ENCODE measurements at regions not wholly inside any gene's neighbourhood (a gene's known extent, or its start where the extent isn't known, plus 50 kb on each side); places are given as distances from the start of the nearest gene placed in this dataset.

GRCh38 chr2:18899725-18900124, 310.4 kb upstream of the NT5C1B start:
- no peak overlapping the region for H3K27ac ChIP-seq (replicated peaks)
- TF ChIP-seq, protein P1, sequence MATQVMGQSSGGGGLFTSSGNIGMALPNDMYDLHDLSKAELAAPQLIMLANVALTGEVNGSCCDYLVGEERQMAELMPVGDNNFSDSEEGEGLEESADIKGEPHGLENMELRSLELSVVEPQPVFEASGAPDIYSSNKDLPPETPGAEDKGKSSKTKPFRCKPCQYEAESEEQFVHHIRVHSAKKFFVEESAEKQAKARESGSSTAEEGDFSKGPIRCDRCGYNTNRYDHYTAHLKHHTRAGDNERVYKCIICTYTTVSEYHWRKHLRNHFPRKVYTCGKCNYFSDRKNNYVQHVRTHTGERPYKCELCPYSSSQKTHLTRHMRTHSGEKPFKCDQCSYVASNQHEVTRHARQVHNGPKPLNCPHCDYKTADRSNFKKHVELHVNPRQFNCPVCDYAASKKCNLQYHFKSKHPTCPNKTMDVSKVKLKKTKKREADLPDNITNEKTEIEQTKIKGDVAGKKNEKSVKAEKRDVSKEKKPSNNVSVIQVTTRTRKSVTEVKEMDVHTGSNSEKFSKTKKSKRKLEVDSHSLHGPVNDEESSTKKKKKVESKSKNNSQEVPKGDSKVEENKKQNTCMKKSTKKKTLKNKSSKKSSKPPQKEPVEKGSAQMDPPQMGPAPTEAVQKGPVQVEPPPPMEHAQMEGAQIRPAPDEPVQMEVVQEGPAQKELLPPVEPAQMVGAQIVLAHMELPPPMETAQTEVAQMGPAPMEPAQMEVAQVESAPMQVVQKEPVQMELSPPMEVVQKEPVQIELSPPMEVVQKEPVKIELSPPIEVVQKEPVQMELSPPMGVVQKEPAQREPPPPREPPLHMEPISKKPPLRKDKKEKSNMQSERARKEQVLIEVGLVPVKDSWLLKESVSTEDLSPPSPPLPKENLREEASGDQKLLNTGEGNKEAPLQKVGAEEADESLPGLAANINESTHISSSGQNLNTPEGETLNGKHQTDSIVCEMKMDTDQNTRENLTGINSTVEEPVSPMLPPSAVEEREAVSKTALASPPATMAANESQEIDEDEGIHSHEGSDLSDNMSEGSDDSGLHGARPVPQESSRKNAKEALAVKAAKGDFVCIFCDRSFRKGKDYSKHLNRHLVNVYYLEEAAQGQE (IDR thresholded peaks at IDR 0.05; ENCODE audit: insufficient replicate concordance, low read depth) = no peak
- no peak for TF ChIP-seq GABPA (IDR thresholded peaks at IDR 0.05; ENCODE audit: low read depth)
- TF ChIP-seq POLR2AphosphoS5 (IDR thresholded peaks at IDR 0.05; ENCODE audit: low read depth) = no peak
- TF ChIP-seq, protein P2, sequence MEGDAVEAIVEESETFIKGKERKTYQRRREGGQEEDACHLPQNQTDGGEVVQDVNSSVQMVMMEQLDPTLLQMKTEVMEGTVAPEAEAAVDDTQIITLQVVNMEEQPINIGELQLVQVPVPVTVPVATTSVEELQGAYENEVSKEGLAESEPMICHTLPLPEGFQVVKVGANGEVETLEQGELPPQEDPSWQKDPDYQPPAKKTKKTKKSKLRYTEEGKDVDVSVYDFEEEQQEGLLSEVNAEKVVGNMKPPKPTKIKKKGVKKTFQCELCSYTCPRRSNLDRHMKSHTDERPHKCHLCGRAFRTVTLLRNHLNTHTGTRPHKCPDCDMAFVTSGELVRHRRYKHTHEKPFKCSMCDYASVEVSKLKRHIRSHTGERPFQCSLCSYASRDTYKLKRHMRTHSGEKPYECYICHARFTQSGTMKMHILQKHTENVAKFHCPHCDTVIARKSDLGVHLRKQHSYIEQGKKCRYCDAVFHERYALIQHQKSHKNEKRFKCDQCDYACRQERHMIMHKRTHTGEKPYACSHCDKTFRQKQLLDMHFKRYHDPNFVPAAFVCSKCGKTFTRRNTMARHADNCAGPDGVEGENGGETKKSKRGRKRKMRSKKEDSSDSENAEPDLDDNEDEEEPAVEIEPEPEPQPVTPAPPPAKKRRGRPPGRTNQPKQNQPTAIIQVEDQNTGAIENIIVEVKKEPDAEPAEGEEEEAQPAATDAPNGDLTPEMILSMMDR (IDR thresholded peaks at IDR 0.05; ENCODE audit: insufficient read depth, low read length) = no peak
- no peak for TF ChIP-seq SPI1 (IDR thresholded peaks at IDR 0.05; ENCODE audit: borderline replicate concordance, low read depth)

GRCh38 chr2:18898271-18898670, 308.9 kb upstream of the NT5C1B start:
- no peak for DNase-seq (ENCODE audit: low read depth in 1 of 2, low spot score in 1 of 2)
- no peak overlapping the region for H3K4me3 ChIP-seq (replicated peaks; ENCODE audit: insufficient read depth, low read length)
- no peak overlapping the region for H3K27ac ChIP-seq (replicated peaks)
- TF ChIP-seq GABPA (IDR thresholded peaks at IDR 0.05; ENCODE audit: low read depth) = no peak
- TF ChIP-seq, protein P2 (IDR thresholded peaks at IDR 0.05; ENCODE audit: insufficient read depth, low read length) = no peak
- no peaks in the 10 kb centered on the region for H3K27me3 ChIP-seq (ENCODE audit: insufficient read depth, poor library complexity, severe bottlenecking)

More at GRCh38 chr2:18899725-18900124, 310.4 kb upstream of the NT5C1B start:
- no peak overlapping the region for H3K4me3 ChIP-seq (replicated peaks; ENCODE audit: insufficient read depth, low read length)
- no peaks in the 10 kb centered on the region for H3K27me3 ChIP-seq (ENCODE audit: insufficient read depth, poor library complexity, severe bottlenecking)
- no peak for DNase-seq (ENCODE audit: low read depth in 1 of 2, low spot score in 1 of 2)

DNA sequence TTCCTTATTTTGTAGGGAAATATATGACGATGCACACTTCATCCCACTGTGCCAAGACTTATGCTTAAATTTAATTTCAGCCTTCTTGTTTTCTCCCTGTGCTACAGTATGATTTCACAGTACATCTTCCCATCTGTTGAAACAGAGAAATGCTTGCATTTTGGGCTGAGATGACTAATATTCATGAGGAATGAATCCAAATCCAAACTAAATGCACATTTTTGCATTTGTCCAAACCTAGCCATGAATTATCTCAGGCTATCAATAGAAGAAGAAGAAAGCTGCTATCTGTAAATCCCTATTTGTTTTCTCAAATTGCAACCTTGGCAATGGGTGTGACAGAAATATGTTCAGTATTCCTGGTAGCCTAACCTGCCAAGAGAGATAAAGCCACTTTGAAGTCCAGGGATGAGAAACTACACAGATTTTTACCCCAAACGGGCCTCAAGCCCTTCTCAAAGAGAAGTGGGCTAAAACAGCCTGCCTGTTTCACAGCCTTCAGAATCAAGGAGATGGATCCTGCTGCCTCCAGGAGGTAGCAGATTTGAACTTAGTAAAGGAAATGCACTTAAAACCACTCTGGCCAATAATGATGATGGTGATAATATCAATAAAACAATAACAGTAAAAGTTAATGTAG, 306.9 kb upstream of the NT5C1B start:
- DNase-seq (ENCODE audit: low read depth in 1 of 2, low spot score in 1 of 2) = no peak
- H3K4me3 ChIP-seq (replicated peaks; ENCODE audit: insufficient read depth, low read length) = no peak overlapping the region
- no peaks in the 10 kb centered on the region for H3K27me3 ChIP-seq (ENCODE audit: insufficient read depth, poor library complexity, severe bottlenecking)
- H3K27ac ChIP-seq (replicated peaks) = no peak overlapping the region
- TF ChIP-seq, protein P1 (IDR thresholded peaks at IDR 0.05; ENCODE audit: insufficient replicate concordance, low read depth) = no peak
- TF ChIP-seq GABPA (IDR thresholded peaks at IDR 0.05; ENCODE audit: low read depth) (no peak), SPI1 (IDR thresholded peaks at IDR 0.05; ENCODE audit: borderline replicate concordance, low read depth) (no peak), POLR2AphosphoS5 (IDR thresholded peaks at IDR 0.05; ENCODE audit: low read depth) (no peak)
- TF ChIP-seq, protein P2 (IDR thresholded peaks at IDR 0.05; ENCODE audit: insufficient read depth, low read length) = no peak
